DND-41 (cell line): ENCODE measurements at regions not wholly inside any gene's neighbourhood (a gene's known extent, or its start where the extent isn't known, plus 50 kb on each side); places are given as distances from the start of the nearest gene placed in this dataset.

ENCODE experiments used
- ATAC-seq: fragments of 200-7000 bp; cut with Tn5 transposase; 3 replicates; pipeline ENCODE4 v1.9.1; 2021; ENCODE audit warnings: low read depth; ENCODE audit not compliant: insufficient read depth
- DNase-seq: peaks from one replicate; pipeline ENCODE4 v3.0.0-alpha.2; 2020
- H2AFZ ChIP-seq: 2 replicates; pipeline ENCODE4 v1.6.0; 2012; ENCODE audit warnings: low read depth, low read length
- H3K27ac ChIP-seq: 2 replicates; pipeline ENCODE4 v1.5.1; 2012; ENCODE audit warnings: low read length, inconsistent platforms
- H3K27me3 ChIP-seq: fragments of 200-600 bp; sonication (generic); 2 replicates; pipeline ENCODE4 v1.6.0; 2012; ENCODE audit warnings: low read length, mild to moderate bottlenecking, inconsistent platforms; ENCODE audit not compliant: insufficient read depth, poor library complexity
- H3K36me3 ChIP-seq: 2 replicates; pipeline ENCODE4 v1.5.1; 2012; ENCODE audit warnings: low read length, inconsistent platforms; ENCODE audit not compliant: insufficient read depth
- H3K4me1 ChIP-seq: 2 replicates; pipeline ENCODE4 v1.5.1; 2012; ENCODE audit warnings: mild to moderate bottlenecking, low read length; ENCODE audit not compliant: insufficient read depth
- H3K4me2 ChIP-seq: 2 replicates; pipeline ENCODE4 v1.6.0; 2012; ENCODE audit warnings: mild to moderate bottlenecking, moderate library complexity, low read length, inconsistent platforms; ENCODE audit not compliant: insufficient read depth
- H3K4me3 ChIP-seq, 2 experiments: fragments of 200-600 bp in 1 of 2; shearing (Covaris generic) in 1 of 2; 2 replicates each; pipeline ENCODE4 v1.5.1; 2012 to 2016; ENCODE audit warnings: inconsistent platforms in 2 of 2, low read length in 2 of 2, mild to moderate bottlenecking in 2 of 2, low read depth in 1 of 2, moderate library complexity in 1 of 2
- H3K79me2 ChIP-seq: 2 replicates; pipeline ENCODE4 v1.6.0; 2012; ENCODE audit warnings: low read length, inconsistent platforms; ENCODE audit not compliant: insufficient read depth
- H3K9ac ChIP-seq: 2 replicates; pipeline ENCODE4 v1.6.0; 2012; ENCODE audit warnings: low read depth, mild to moderate bottlenecking, inconsistent platforms, low read length, moderate library complexity
- H3K9me3 ChIP-seq: 2 replicates; pipeline ENCODE4 v1.5.1; 2012; ENCODE audit warnings: low read length, moderate library complexity, mild to moderate bottlenecking, inconsistent platforms; ENCODE audit not compliant: insufficient read depth, severe bottlenecking
- H4K20me1 ChIP-seq: 2 replicates; pipeline ENCODE4 v1.6.0; 2012; ENCODE audit warnings: low read length; ENCODE audit not compliant: insufficient read depth
- EZH2 ChIP-seq: IDR thresholded peaks from 3 replicates; pipeline ENCODE4 v1.6.1; 2012; ENCODE audit warnings: borderline replicate concordance, low read depth, mild to moderate bottlenecking, moderate library complexity, low read length, inconsistent platforms; ENCODE audit not compliant: severe bottlenecking
- TF ChIP-seq, protein P1 (sequence below): IDR thresholded peaks from 2 replicates; pipeline ENCODE4 v1.5.1; 2012; ENCODE audit warnings: borderline replicate concordance, low read length, moderate library complexity, mild to moderate bottlenecking; ENCODE audit not compliant: poor library complexity, severe bottlenecking; ENCODE audit errors: extremely low read depth

DNA sequence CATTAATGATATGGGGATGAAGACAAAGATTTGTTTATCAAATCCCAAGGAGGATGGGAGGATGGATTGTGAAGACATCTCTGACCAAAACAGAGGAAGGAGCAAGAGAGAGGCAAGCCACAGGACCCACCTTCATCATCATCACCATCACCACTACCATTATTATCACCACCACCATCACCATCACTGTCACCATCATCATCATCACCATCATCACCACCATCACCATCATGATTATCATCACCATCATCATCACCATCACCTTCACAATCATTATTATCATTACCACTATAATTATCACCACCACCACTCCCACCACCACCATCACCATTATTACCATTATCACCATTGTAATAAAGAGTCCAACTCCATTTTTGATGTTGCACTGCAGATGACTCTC is 482.5 kb downstream of the PTPRU start:
- no peaks in the 10 kb centered on the region for H3K36me3 ChIP-seq
- no peak overlapping the region for H3K4me3 ChIP-seq
- ATAC-seq (no peak), DNase-seq (no peak)
- H3K27me3 ChIP-seq: no peaks in the 10 kb centered on the region
- no peaks in the 10 kb centered on the region for H3K4me1 ChIP-seq
- H2AFZ ChIP-seq: no peak overlapping the region
- no peak overlapping the region for H3K9ac ChIP-seq
- H3K27ac ChIP-seq: no peak overlapping the region
- peaks cover 13% of the 10 kb centered on the region for H3K9me3 ChIP-seq
- TF ChIP-seq EZH2: no peak
- TF ChIP-seq, protein P1, sequence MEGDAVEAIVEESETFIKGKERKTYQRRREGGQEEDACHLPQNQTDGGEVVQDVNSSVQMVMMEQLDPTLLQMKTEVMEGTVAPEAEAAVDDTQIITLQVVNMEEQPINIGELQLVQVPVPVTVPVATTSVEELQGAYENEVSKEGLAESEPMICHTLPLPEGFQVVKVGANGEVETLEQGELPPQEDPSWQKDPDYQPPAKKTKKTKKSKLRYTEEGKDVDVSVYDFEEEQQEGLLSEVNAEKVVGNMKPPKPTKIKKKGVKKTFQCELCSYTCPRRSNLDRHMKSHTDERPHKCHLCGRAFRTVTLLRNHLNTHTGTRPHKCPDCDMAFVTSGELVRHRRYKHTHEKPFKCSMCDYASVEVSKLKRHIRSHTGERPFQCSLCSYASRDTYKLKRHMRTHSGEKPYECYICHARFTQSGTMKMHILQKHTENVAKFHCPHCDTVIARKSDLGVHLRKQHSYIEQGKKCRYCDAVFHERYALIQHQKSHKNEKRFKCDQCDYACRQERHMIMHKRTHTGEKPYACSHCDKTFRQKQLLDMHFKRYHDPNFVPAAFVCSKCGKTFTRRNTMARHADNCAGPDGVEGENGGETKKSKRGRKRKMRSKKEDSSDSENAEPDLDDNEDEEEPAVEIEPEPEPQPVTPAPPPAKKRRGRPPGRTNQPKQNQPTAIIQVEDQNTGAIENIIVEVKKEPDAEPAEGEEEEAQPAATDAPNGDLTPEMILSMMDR: no peak
- no peaks in the 10 kb centered on the region for H4K20me1 ChIP-seq
- no peak overlapping the region for H3K4me2 ChIP-seq
- H3K79me2 ChIP-seq: no peaks in the 10 kb centered on the region

DNA sequence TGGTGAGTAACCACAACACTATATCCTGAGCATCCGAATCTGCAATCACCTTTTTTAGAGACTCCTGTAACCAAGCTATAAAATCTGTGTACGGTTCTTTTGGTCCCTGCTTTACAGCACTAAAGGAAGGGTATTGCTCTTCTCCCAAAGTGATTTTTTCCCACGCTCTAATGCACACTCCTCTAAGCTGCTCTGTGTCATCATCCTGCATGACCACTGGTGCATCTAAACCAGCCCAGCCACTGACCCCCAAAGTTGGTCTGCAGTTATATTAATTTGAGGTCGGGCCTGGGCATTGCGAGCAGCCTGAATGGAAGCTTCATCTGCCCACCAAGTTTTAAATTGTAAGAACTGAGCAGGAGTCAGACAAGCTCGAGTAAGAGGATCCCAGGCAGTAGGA is 480.0 kb downstream of the PTPRU start:
- no peak overlapping the region for H3K4me2 ChIP-seq
- TF ChIP-seq, protein P1: no peak
- TF ChIP-seq EZH2: no peak
- no peaks in the 10 kb centered on the region for H3K79me2 ChIP-seq
- no peaks in the 10 kb centered on the region for H3K4me1 ChIP-seq
- H3K9ac ChIP-seq: no peak overlapping the region
- no peaks in the 10 kb centered on the region for H3K9me3 ChIP-seq
- DNase-seq (no peak), ATAC-seq (no peak)
- H3K36me3 ChIP-seq: no peaks in the 10 kb centered on the region
- no peak overlapping the region for H3K27ac ChIP-seq
- no peak overlapping the region for H2AFZ ChIP-seq
- no peak overlapping the region for H3K4me3 ChIP-seq
- no peaks in the 10 kb centered on the region for H3K27me3 ChIP-seq
- no peaks in the 10 kb centered on the region for H4K20me1 ChIP-seq

DNA sequence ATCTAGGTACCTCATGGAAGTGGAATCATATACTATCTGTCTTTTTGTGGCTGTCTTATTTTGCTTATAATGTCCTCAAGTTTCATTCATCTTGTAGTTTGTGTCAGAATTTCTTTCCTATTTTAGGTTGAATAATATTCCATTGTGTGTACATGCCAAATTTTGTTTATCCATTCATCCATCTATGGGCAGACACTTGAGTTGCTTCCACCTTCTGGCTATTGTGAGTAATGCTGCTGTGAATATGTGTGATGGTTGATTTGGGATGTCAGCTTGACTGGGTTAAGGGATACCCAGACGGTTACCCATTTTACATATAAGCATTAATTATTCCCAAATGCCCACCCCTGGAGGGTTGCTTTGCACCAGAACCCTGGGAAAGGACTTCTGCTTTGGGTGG is 477.5 kb downstream of the PTPRU start:
- Histone ChIP-seq H3K4me2 (no peak overlapping the region), H3K4me1 (no peaks in the 10 kb centered on the region), H3K27ac (no peak overlapping the region), H4K20me1 (no peaks in the 10 kb centered on the region), H3K9me3 (no peaks in the 10 kb centered on the region), H3K9ac (no peak overlapping the region), H3K36me3 (no peaks in the 10 kb centered on the region), H3K27me3 (no peaks in the 10 kb centered on the region), H3K4me3 (no peak overlapping the region), H2AFZ (no peak overlapping the region), H3K79me2 (no peaks in the 10 kb centered on the region)
- TF ChIP-seq, protein P1: peak; percentile 13
- TF ChIP-seq EZH2: no peak
- ATAC-seq (no peak), DNase-seq (no peak)

DNA sequence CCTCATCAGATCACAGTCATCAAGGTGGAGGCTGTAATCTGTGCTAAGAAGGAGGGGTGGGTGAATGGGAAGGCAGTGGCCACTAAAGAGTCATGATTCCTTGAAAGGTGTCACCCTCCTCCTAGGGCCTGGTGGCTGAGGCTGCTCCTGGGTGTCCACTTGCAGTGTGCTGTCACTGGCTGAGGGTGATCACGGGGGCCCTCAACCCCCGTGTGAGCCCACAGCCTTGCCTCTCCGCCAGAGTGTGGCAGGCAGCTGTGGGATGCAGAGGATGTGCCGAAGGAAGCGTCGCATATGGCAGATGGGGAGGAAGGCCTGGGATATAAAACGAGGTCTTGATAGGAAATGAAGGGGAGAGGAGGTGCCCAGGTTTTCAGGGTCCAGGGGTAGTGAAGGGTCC is 476.5 kb downstream of the PTPRU start:
- H3K27me3 ChIP-seq: no peaks in the 10 kb centered on the region
- TF ChIP-seq, protein P1: no peak
- TF ChIP-seq EZH2: no peak
- H3K4me2 ChIP-seq: no peak overlapping the region
- no peak for DNase-seq
- no peaks in the 10 kb centered on the region for H3K9me3 ChIP-seq
- H3K4me3 ChIP-seq: no peak overlapping the region
- no peak for ATAC-seq
- no peak overlapping the region for H3K27ac ChIP-seq
- no peak overlapping the region for H2AFZ ChIP-seq
- no peaks in the 10 kb centered on the region for H3K4me1 ChIP-seq
- H3K9ac ChIP-seq: no peak overlapping the region
- H3K36me3 ChIP-seq: no peaks in the 10 kb centered on the region
- no peaks in the 10 kb centered on the region for H3K79me2 ChIP-seq
- H4K20me1 ChIP-seq: no peaks in the 10 kb centered on the region
